Mesenchymal stem cell (in vitro differentiated cells and primary cell): ENCODE measurements at regions not wholly inside any gene's neighbourhood (a gene's known extent, or its start where the extent isn't known, plus 50 kb on each side); places are given as distances from the start of the nearest gene placed in this dataset.

Source experiments
- DNase-seq: peaks from one replicate; pipeline ENCODE4 v3.0.0-alpha.2; 2013
- H2AFZ ChIP-seq: one replicate; pipeline ENCODE4 v1.6.1; 2013; ENCODE audit warnings: low read depth, mild to moderate bottlenecking, control low read depth, inconsistent platforms, low read length, moderate library complexity
- H2AK5ac ChIP-seq: 2 replicates; pipeline ENCODE4 v1.6.1; 2013; ENCODE audit warnings: low read length, moderate library complexity, mild to moderate bottlenecking, inconsistent platforms; ENCODE audit not compliant: severe bottlenecking
- H2BK120ac ChIP-seq: one replicate; pipeline ENCODE4 v1.6.1; 2013; ENCODE audit warnings: low read depth, mild to moderate bottlenecking, inconsistent platforms, low read length, moderate library complexity
- H2BK12ac ChIP-seq, 2 experiments: one replicate each; pipeline ENCODE4 v1.6.1; 2013; ENCODE audit warnings: inconsistent platforms in 2 of 2, low read length in 2 of 2, mild to moderate bottlenecking in 2 of 2, moderate library complexity in 2 of 2, control low read depth in 1 of 2
- H2BK15ac ChIP-seq: one replicate; pipeline ENCODE4 v1.6.1; 2013; ENCODE audit warnings: mild to moderate bottlenecking, low read depth, inconsistent platforms; ENCODE audit not compliant: poor library complexity, severe bottlenecking
- H2BK5ac ChIP-seq: 2 replicates; pipeline ENCODE4 v1.6.1; 2013; ENCODE audit warnings: low read depth, mild to moderate bottlenecking, low read length, control low read depth, inconsistent platforms; ENCODE audit not compliant: poor library complexity, severe bottlenecking
- H3K14ac ChIP-seq, 2 experiments: one replicate each; pipeline ENCODE4 v1.6.1; 2013; ENCODE audit warnings: inconsistent platforms in 2 of 2, low read length in 2 of 2, control low read depth in 1 of 2, mild to moderate bottlenecking in 1 of 2, moderate library complexity in 1 of 2
- H3K18ac ChIP-seq, 2 experiments: one replicate each; pipeline ENCODE4 v1.6.1; 2013; ENCODE audit warnings: inconsistent platforms in 2 of 2, low read length in 2 of 2, control low read depth in 1 of 2, low read depth in 1 of 2, mild to moderate bottlenecking in 1 of 2
- H3K23ac ChIP-seq, 2 experiments: one replicate each; pipeline ENCODE4 v1.6.1; 2013; ENCODE audit warnings: inconsistent platforms in 2 of 2, low read length in 2 of 2, mild to moderate bottlenecking in 2 of 2, moderate library complexity in 2 of 2, control low read depth in 1 of 2
- H3K27ac ChIP-seq: 2 replicates; pipeline ENCODE4 v1.5.1; 2013; ENCODE audit warnings: mild to moderate bottlenecking, moderate library complexity, low read length, control low read depth, inconsistent platforms; ENCODE audit not compliant: poor library complexity, severe bottlenecking
- H3K27me3 ChIP-seq, 2 experiments: 2 replicates each; pipeline versions ENCODE4 v1.6.1 to v1.7.0; 2013; ENCODE audit warnings: low read length in 2 of 2, mild to moderate bottlenecking in 2 of 2, moderate library complexity in 2 of 2, control low read depth in 1 of 2, inconsistent platforms in 1 of 2; ENCODE audit not compliant: control insufficient read depth in 1 of 2, insufficient read depth in 1 of 2
- H3K36me3 ChIP-seq, 2 experiments: 2 replicates each; pipeline versions ENCODE4 v1.6.1 to v1.7.0; 2013; ENCODE audit warnings: low read length in 2 of 2, control low read depth in 1 of 2, inconsistent platforms in 1 of 2, low read depth in 1 of 2, mild to moderate bottlenecking in 1 of 2; ENCODE audit not compliant: insufficient read depth in 2 of 2, control insufficient read depth in 1 of 2
- H3K4ac ChIP-seq, 2 experiments: one replicate each; pipeline ENCODE4 v1.6.1; 2013; ENCODE audit warnings: inconsistent platforms in 2 of 2, low read length in 2 of 2, mild to moderate bottlenecking in 2 of 2, moderate library complexity in 2 of 2, control low read depth in 1 of 2, low read depth in 1 of 2
- H3K4me1 ChIP-seq: 2 replicates; pipeline ENCODE4 v1.6.1; 2013; ENCODE audit warnings: low read depth, low read length, control low read depth; ENCODE audit not compliant: control insufficient read depth, insufficient read depth
- H3K4me2 ChIP-seq: 2 replicates; pipeline ENCODE4 v1.6.1; 2013; ENCODE audit warnings: low read length, mild to moderate bottlenecking, inconsistent platforms; ENCODE audit not compliant: poor library complexity, severe bottlenecking
- H3K4me3 ChIP-seq, 2 experiments: 2 replicates each; pipeline versions ENCODE4 v1.5.1 to v1.7.0; 2013; ENCODE audit warnings: low read length in 2 of 2, mild to moderate bottlenecking in 2 of 2, control low read depth in 1 of 2, low read depth in 1 of 2; ENCODE audit not compliant: insufficient read depth in 1 of 2
- H3K79me1 ChIP-seq: replicated peaks from 2 replicates; pipeline ENCODE4 v1.6.1; 2013; ENCODE audit warnings: mild to moderate bottlenecking, control low read depth, low read length, inconsistent platforms; ENCODE audit not compliant: poor library complexity, severe bottlenecking
- H3K9ac ChIP-seq: 2 replicates; pipeline ENCODE4 v1.7.0; 2013; ENCODE audit warnings: mild to moderate bottlenecking, low read length, moderate library complexity
- H3K9me3 ChIP-seq: 2 replicates; pipeline ENCODE4 v1.7.0; 2013; ENCODE audit warnings: mild to moderate bottlenecking, low read length; ENCODE audit not compliant: control insufficient read depth
- H4K8ac ChIP-seq: one replicate; pipeline ENCODE4 v1.6.1; 2013; ENCODE audit warnings: inconsistent platforms, mild to moderate bottlenecking, low read length, moderate library complexity
- H4K91ac ChIP-seq: one replicate; pipeline ENCODE4 v1.6.1; 2013; ENCODE audit warnings: mild to moderate bottlenecking, low read length, inconsistent platforms
- WGBS: methylation state at CpG from one replicate; pipeline ENCODE4 v1.1.7; 2013; ENCODE audit warnings: mixed read lengths; 5-methylcytosine and 5-hydroxymethylcytosine counted together

GRCh38 chr2:173678186-173678585 lies 287.0 kb downstream of the SP3 start:
- Histone ChIP-seq H3K14ac (no peak overlapping the region), H3K4me2 (no peak overlapping the region), H3K36me3 (no peaks in the 10 kb centered on the region), H2BK15ac (no peak overlapping the region), H2BK12ac (no peak overlapping the region), H3K9ac (no peak overlapping the region), H4K91ac (no peak overlapping the region), H3K23ac (no peak overlapping the region), H3K79me1 (no peaks in the 10 kb centered on the region), H2BK5ac (no peak overlapping the region), H3K18ac (no peak overlapping the region), H2BK120ac (no peak overlapping the region), H3K9me3 (peaks cover 7% of the 10 kb centered on the region), H2AFZ (no peak overlapping the region), H3K4ac (no peak overlapping the region), H3K27me3 (no peaks in the 10 kb centered on the region), H3K27ac (no peak overlapping the region), H3K4me1 (no peaks in the 10 kb centered on the region), H4K8ac (no peak overlapping the region), H3K4me3 (no peak overlapping the region), H2AK5ac (no peak overlapping the region)
- DNase-seq = no peak
- WGBS = no CpG with 5 or more reads among the region's 1 CpG

- no peak for DNase-seq
- Histone ChIP-seq H3K4me3 (no peak overlapping the region), H2BK15ac (no peak overlapping the region), H3K23ac (no peak overlapping the region), H3K4me1 (no peaks in the 10 kb centered on the region), H3K4ac (no peak overlapping the region), H3K36me3 (no peaks in the 10 kb centered on the region), H4K91ac (no peak overlapping the region), H3K18ac (no peak overlapping the region), H3K9me3 (peaks cover 7% of the 10 kb centered on the region), H2AK5ac (no peak overlapping the region), H3K27me3 (no peaks in the 10 kb centered on the region), H3K27ac (no peak overlapping the region), H2BK12ac (no peak overlapping the region), H2BK120ac (no peak overlapping the region), H4K8ac (no peak overlapping the region), H3K79me1 (no peaks in the 10 kb centered on the region), H2BK5ac (no peak overlapping the region), H3K4me2 (no peak overlapping the region), H2AFZ (no peak overlapping the region), H3K9ac (no peak overlapping the region), H3K14ac (no peak overlapping the region)
- 92% methylated on average over 2 of the region's 3 CpGs for WGBS
These were observed 284.6 kb downstream of the SP3 start for GRCh38 chr2:173680574-173680973.

GRCh38 chr2:173681881-173682650 lies 283.1 kb downstream of the SP3 start:
- Histone ChIP-seq H3K4me2 (no peak overlapping the region), H3K79me1 (no peaks in the 10 kb centered on the region), H3K4me1 (no peaks in the 10 kb centered on the region), H3K18ac (no peak overlapping the region), H2BK120ac (no peak overlapping the region), H2AK5ac (no peak overlapping the region), H3K27ac (no peak overlapping the region), H3K36me3 (no peaks in the 10 kb centered on the region), H2BK5ac (no peak overlapping the region), H3K14ac (no peak overlapping the region), H3K23ac (no peak overlapping the region), H3K4ac (no peak overlapping the region), H2BK15ac (no peak overlapping the region), H3K4me3 (no peak overlapping the region), H3K9me3 (peaks cover 7% of the 10 kb centered on the region), H4K91ac (no peak overlapping the region), H4K8ac (no peak overlapping the region), H3K9ac (no peak overlapping the region), H2AFZ (no peak overlapping the region), H3K27me3 (no peaks in the 10 kb centered on the region), H2BK12ac (no peak overlapping the region)
- 77% methylated on average over 3 of the region's 4 CpGs for whole genome bisulfite sequencing
- no peak for DNase-seq

GRCh38 chr2:173684896-173685459 lies 280.2 kb downstream of the SP3 start:
- H3K4me1 ChIP-seq = no peaks in the 10 kb centered on the region
- H2BK5ac ChIP-seq = no peak overlapping the region
- H2BK12ac ChIP-seq = no peak overlapping the region
- H2BK15ac ChIP-seq = no peak overlapping the region
- no peaks in the 10 kb centered on the region for H3K79me1 ChIP-seq
- no peaks in the 10 kb centered on the region for H3K27me3 ChIP-seq
- no peak overlapping the region for H4K8ac ChIP-seq
- H3K4me2 ChIP-seq = no peak overlapping the region
- 92% methylated on average over 4 of the region's 6 CpGs for whole genome bisulfite sequencing
- no peak overlapping the region for H2AFZ ChIP-seq
- H3K27ac ChIP-seq = no peak overlapping the region
- H4K91ac ChIP-seq = no peak overlapping the region
- no peak overlapping the region for H3K4me3 ChIP-seq
- no peak overlapping the region for H3K23ac ChIP-seq
- H2AK5ac ChIP-seq = no peak overlapping the region
- no peaks in the 10 kb centered on the region for H3K36me3 ChIP-seq
- H3K18ac ChIP-seq = no peak overlapping the region
- H3K9me3 ChIP-seq = peaks cover 7% of the 10 kb centered on the region
- H3K14ac ChIP-seq = no peak overlapping the region
- no peak for DNase-seq
- no peak overlapping the region for H3K9ac ChIP-seq
- no peak overlapping the region for H3K4ac ChIP-seq
- no peak overlapping the region for H2BK120ac ChIP-seq
